ENCODE measurements at regions not wholly inside any gene's neighbourhood (a gene's known extent, or its start where the extent isn't known, plus 50 kb on each side); places are given as distances from the start of the nearest gene placed in this dataset.
"Not testable (repeated sequence)": the region's sequence is repeated elsewhere in the genome, so short reads cannot be mapped to it uniquely, and the experiment has no call there.

- H3K4me3 ChIP-seq (replicated peaks in 1 of 2; ENCODE audit: low read depth in 2 of 2, low read length in 2 of 2) = no peak overlapping the region
- DNase-seq (ENCODE audit: low read depth in 2 of 2) = peak; percentile 51 to 66
- no peak for TF ChIP-seq CTCF (IDR thresholded peaks at IDR 0.05; ENCODE audit: low read depth, low read length)
Observed at GRCh38 chr6:76881414-76881813, 581.9 kb downstream of the HTR1B start.

- TF ChIP-seq CTCF (IDR thresholded peaks at IDR 0.05; ENCODE audit: low read depth, low read length) = peak; percentile 59
- H3K4me3 ChIP-seq (replicated peaks in 1 of 2; ENCODE audit: low read depth in 2 of 2, low read length in 2 of 2) = no peak overlapping the region
- DNase-seq (ENCODE audit: low read depth in 2 of 2) = peak; percentile 77 to 78
Observed at GRCh38 chr6:76876922-76877553, 586.3 kb downstream of the HTR1B start.

DNA sequence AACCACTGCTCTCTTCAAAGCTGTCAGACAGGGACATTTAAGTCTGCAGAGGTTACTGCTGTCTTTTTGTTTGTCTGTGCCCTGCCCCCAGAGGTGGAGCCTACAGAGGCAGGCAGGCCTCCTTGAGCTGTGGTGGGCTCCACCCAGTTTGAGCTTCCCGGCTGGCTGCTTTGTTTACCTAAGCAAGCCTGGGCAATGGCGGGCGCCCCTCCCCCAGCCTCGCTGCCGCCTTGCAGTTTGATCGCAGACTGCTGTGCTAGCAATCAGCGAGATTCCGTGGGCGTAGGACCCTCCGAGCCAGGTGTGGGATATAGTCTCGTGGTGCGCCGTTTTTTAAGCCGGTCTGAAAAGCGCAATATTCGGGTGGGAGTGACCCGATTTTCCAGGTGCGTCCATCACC lies 586.9 kb downstream of the HTR1B start:
- not testable (repeated sequence) for DNase-seq (ENCODE audit: low read depth in 2 of 2); H3K4me3 ChIP-seq (replicated peaks in 1 of 2; ENCODE audit: low read depth in 2 of 2, low read length in 2 of 2)

DNA sequence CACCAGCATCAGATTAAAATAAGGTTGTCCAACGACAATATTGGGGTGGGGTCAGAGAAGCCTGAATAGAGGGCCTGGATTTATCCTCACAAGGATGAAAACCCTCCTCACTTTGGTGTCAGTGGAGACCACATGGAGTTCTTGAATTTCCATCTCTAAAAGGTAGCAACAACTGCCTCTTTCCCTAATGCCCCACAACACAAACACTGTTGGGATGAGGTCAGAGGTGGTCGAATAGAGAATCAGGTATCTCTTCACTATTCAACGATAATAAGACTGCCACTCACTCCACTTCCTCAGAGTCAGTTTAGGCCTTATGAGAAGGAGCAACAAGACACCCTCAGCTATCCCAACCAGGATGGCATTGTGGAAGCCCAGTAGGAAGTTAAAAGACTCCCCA lies 596.1 kb downstream of the HTR1B start:
- DNase-seq (ENCODE audit: low read depth in 2 of 2) = no peak
- H3K4me3 ChIP-seq (replicated peaks in 1 of 2; ENCODE audit: low read depth in 2 of 2, low read length in 2 of 2) = no peak overlapping the region
- TF ChIP-seq CTCF (IDR thresholded peaks at IDR 0.05; ENCODE audit: low read depth, low read length) = no peak

- no peak overlapping the region for H3K4me3 ChIP-seq (replicated peaks in 1 of 2; ENCODE audit: low read depth in 2 of 2, low read length in 2 of 2)
- TF ChIP-seq CTCF (IDR thresholded peaks at IDR 0.05; ENCODE audit: low read depth, low read length) = no peak
- peak in 1 of 2 donors; percentile 20 for DNase-seq (ENCODE audit: low read depth in 2 of 2)
Observed at GRCh38 chr6:76866091-76866915, 597.0 kb downstream of the HTR1B start.

- TF ChIP-seq CTCF (IDR thresholded peaks at IDR 0.05; ENCODE audit: low read depth, low read length) = no peak
- H3K4me3 ChIP-seq (replicated peaks in 1 of 2; ENCODE audit: low read depth in 2 of 2, low read length in 2 of 2) = no peak overlapping the region
- DNase-seq (ENCODE audit: low read depth in 2 of 2) = peak; percentile 22 to 34
Observed at GRCh38 chr6:76862936-76863335, 600.4 kb downstream of the HTR1B start.

GRCh38 chr6:76861403-76861802 lies 601.9 kb downstream of the HTR1B start:
- peak; percentile 35 for TF ChIP-seq CTCF (IDR thresholded peaks at IDR 0.05; ENCODE audit: low read depth, low read length)
- no peak overlapping the region for H3K4me3 ChIP-seq (replicated peaks in 1 of 2; ENCODE audit: low read depth in 2 of 2, low read length in 2 of 2)
- peak in 1 of 2 donors; percentile 32 for DNase-seq (ENCODE audit: low read depth in 2 of 2)

Data from cardiac fibroblast (primary cell).